ENCODE measurements at regions not wholly inside any gene's neighbourhood (a gene's known extent, or its start where the extent isn't known, plus 50 kb on each side); places are given as distances from the start of the nearest gene placed in this dataset.

DNA sequence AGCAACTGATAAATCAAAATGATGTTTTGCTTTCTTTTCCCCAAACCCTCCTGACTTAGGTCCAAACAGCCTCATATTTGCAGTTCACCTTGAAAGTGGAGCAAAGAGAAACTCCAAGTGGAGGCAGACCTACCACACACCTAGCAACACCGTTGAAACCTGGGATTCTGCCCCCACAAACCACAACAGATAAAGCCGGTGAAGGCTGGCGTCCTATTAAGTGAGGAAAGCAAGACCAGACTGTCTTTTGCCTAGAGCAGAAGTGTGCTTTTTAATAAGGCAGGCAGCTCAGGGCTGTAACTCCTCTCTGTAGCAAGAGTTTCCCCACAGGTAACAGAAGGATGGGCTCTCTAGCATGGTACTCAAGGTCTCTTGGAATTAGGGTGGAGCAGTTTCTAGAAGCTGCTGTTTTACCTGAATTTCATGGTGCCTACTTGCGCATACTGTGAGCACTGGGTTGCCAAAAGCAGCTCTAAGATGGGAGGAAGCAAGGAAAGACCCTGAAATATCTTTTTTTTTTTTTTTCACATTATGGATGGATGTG, 336.9 kb downstream of the BCL11A start:
- H3K9me3 Mint-ChIP-seq = no peaks in the 10 kb centered on the region
- H3K27me3 ChIP-seq (ENCODE audit: control insufficient read depth, insufficient read depth, low read length, poor library complexity, severe bottlenecking) = no peaks in the 10 kb centered on the region
- H3K9ac ChIP-seq (ENCODE audit: extremely low read depth, low read length, poor library complexity, severe bottlenecking) = no peak overlapping the region
- H3K4me3 Mint-ChIP-seq = no peak overlapping the region
- H3K27ac Mint-ChIP-seq = no peak overlapping the region
- H3K4me3 ChIP-seq (ENCODE audit: low read length) = no peak overlapping the region
- no peak overlapping the region for H3K27ac ChIP-seq (ENCODE audit: low read depth, low read length)
- H3K4me1 Mint-ChIP-seq = peaks cover 24% of the 10 kb centered on the region
- TF ChIP-seq, protein P1, sequence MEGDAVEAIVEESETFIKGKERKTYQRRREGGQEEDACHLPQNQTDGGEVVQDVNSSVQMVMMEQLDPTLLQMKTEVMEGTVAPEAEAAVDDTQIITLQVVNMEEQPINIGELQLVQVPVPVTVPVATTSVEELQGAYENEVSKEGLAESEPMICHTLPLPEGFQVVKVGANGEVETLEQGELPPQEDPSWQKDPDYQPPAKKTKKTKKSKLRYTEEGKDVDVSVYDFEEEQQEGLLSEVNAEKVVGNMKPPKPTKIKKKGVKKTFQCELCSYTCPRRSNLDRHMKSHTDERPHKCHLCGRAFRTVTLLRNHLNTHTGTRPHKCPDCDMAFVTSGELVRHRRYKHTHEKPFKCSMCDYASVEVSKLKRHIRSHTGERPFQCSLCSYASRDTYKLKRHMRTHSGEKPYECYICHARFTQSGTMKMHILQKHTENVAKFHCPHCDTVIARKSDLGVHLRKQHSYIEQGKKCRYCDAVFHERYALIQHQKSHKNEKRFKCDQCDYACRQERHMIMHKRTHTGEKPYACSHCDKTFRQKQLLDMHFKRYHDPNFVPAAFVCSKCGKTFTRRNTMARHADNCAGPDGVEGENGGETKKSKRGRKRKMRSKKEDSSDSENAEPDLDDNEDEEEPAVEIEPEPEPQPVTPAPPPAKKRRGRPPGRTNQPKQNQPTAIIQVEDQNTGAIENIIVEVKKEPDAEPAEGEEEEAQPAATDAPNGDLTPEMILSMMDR (conservative IDR thresholded peaks at IDR 0.05) = no peak
- H3K27me3 Mint-ChIP-seq (ENCODE audit: insufficient read depth) = no peaks in the 10 kb centered on the region
- no peaks in the 10 kb centered on the region for H3K9me3 ChIP-seq (ENCODE audit: control insufficient read depth, low read length)
- WGBS, 2 experiments (ENCODE audit: insufficient coverage in 1 of 2, insufficient read length in 1 of 2) = 82 to 92% methylated on average over 2 to 4 of the region's 4 CpGs
- no peaks in the 10 kb centered on the region for H3K36me3 ChIP-seq (ENCODE audit: control insufficient read depth, insufficient read depth, low read length)
- no peak for DNase-seq
- no peaks in the 10 kb centered on the region for H3K36me3 Mint-ChIP-seq (ENCODE audit: low read depth)
- peaks cover 3% of the 10 kb centered on the region for H3K4me1 ChIP-seq (ENCODE audit: control insufficient read depth, insufficient read depth, low read length)

DNA sequence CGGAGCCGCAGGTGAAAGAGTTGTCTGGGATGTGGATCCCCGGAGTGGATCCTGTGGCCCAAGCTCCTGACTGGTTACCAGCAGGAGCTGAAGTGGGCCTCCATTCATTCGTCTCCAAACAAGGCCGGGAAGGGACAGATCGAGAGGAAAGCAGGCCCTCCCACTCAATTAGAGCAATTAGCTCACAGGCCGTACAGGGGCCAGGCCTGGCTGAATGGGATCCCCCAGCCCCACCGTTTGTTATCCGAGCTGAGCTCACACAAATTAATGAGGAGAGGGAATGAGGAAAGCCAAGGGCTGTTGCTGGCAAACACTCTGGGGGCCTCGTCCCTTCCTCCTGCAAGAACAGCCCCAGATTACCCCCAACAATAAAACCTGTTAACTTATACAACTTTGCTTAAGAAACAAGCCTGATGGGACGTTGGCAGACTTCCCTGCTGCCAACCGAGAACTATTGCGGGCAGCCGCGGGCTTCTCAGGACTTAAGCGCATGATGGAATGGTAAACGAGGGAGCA, 338.0 kb downstream of the BCL11A start:
- H3K27ac ChIP-seq (ENCODE audit: low read depth, low read length) = peak overlapping the region; percentile 32
- no peaks in the 10 kb centered on the region for H3K36me3 Mint-ChIP-seq (ENCODE audit: low read depth)

GRCh38 chr2:60214626-60214875, 338.9 kb downstream of the BCL11A start:
- H3K9me3 ChIP-seq (ENCODE audit: control insufficient read depth, low read length) = no peaks in the 10 kb centered on the region
- DNase-seq = no peak
- TF ChIP-seq, protein P1 (conservative IDR thresholded peaks at IDR 0.05) = no peak
- H3K27ac Mint-ChIP-seq = no peak overlapping the region
- no peak overlapping the region for H3K4me3 ChIP-seq (ENCODE audit: low read length)
- no peak overlapping the region for H3K4me3 Mint-ChIP-seq
- H3K27me3 ChIP-seq (ENCODE audit: control insufficient read depth, insufficient read depth, low read length, poor library complexity, severe bottlenecking) = no peaks in the 10 kb centered on the region
- peaks cover 24% of the 10 kb centered on the region for H3K4me1 Mint-ChIP-seq
- H3K4me1 ChIP-seq (ENCODE audit: control insufficient read depth, insufficient read depth, low read length) = peaks cover 3% of the 10 kb centered on the region
- H3K27me3 Mint-ChIP-seq (ENCODE audit: insufficient read depth) = no peaks in the 10 kb centered on the region
- H3K9ac ChIP-seq (ENCODE audit: extremely low read depth, low read length, poor library complexity, severe bottlenecking) = no peak overlapping the region
- H3K36me3 Mint-ChIP-seq (ENCODE audit: low read depth) = no peaks in the 10 kb centered on the region
- H3K27ac ChIP-seq (ENCODE audit: low read depth, low read length) = no peak overlapping the region
- H3K9me3 Mint-ChIP-seq = no peaks in the 10 kb centered on the region
- no peaks in the 10 kb centered on the region for H3K36me3 ChIP-seq (ENCODE audit: control insufficient read depth, insufficient read depth, low read length)

More for the DNA sequence above, 338.0 kb downstream of the BCL11A start:
- no peak overlapping the region for H3K4me3 Mint-ChIP-seq
- no peak overlapping the region for H3K9ac ChIP-seq (ENCODE audit: extremely low read depth, low read length, poor library complexity, severe bottlenecking)
- H3K4me1 Mint-ChIP-seq = peaks cover 24% of the 10 kb centered on the region
- TF ChIP-seq, protein P1 (conservative IDR thresholded peaks at IDR 0.05) = no peak
- WGBS, 2 experiments (ENCODE audit: insufficient coverage in 1 of 2, insufficient read length in 1 of 2) = 67 to 69% methylated on average over 12 to 17 of the region's 17 CpGs
- H3K27me3 ChIP-seq (ENCODE audit: control insufficient read depth, insufficient read depth, low read length, poor library complexity, severe bottlenecking) = no peaks in the 10 kb centered on the region
- H3K4me3 ChIP-seq (ENCODE audit: low read length) = no peak overlapping the region
- H3K27ac Mint-ChIP-seq = no peak overlapping the region
- no peaks in the 10 kb centered on the region for H3K9me3 Mint-ChIP-seq
- peaks cover 3% of the 10 kb centered on the region for H3K4me1 ChIP-seq (ENCODE audit: control insufficient read depth, insufficient read depth, low read length)
- no peaks in the 10 kb centered on the region for H3K36me3 ChIP-seq (ENCODE audit: control insufficient read depth, insufficient read depth, low read length)
- DNase-seq = peak; percentile 68
- no peaks in the 10 kb centered on the region for H3K27me3 Mint-ChIP-seq (ENCODE audit: insufficient read depth)
- H3K9me3 ChIP-seq (ENCODE audit: control insufficient read depth, low read length) = no peaks in the 10 kb centered on the region

All from endodermal cell (in vitro differentiated cells).